ENCODE measurements at regions not wholly inside any gene's neighbourhood (a gene's known extent, or its start where the extent isn't known, plus 50 kb on each side); places are given as distances from the start of the nearest gene placed in this dataset.

DNA sequence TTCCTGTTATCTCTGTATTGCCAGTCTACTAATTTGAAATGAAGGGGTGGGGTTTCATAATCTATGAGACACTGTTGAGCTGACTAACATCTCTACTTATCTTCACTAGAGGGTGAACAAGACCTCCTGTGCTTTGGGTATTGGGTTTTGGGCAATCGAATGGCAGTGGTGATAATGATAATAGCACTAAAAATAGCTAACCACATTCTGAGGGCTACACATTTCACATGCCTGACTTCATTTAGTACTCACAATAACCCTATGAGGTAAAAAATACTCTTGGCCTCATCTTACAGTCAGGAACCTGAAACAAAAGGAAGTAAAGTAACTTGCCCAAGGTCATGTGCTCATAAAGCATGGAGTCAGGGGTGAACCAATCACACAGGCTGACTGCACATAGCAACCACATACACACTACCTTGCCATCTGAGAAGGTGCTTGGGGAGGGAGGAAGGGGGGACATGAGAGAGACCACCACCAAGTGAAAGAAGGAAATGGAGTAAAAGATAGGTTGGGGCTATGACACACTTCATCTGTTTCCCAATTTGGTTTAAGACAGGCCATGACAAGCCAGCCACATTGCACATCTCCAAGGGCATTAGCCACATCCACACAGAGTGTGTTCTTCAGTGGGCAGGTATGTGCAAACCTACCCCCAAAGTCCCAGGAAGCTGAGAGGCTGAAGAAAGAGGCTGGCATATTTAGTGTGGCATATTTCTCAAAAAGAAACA, 387.6 kb upstream of the DDI1 start:
- peaks cover 5% of the 10 kb centered on the region for H3K9me3 ChIP-seq (ENCODE audit: insufficient read depth, low read length, severe bottlenecking)
- no peak overlapping the region for H3K9ac ChIP-seq (ENCODE audit: low read depth, low read length)
- DNase-seq (no peak), ATAC-seq (ENCODE audit: insufficient read depth, low read depth) (no peak)
- TF ChIP-seq, protein P1, sequence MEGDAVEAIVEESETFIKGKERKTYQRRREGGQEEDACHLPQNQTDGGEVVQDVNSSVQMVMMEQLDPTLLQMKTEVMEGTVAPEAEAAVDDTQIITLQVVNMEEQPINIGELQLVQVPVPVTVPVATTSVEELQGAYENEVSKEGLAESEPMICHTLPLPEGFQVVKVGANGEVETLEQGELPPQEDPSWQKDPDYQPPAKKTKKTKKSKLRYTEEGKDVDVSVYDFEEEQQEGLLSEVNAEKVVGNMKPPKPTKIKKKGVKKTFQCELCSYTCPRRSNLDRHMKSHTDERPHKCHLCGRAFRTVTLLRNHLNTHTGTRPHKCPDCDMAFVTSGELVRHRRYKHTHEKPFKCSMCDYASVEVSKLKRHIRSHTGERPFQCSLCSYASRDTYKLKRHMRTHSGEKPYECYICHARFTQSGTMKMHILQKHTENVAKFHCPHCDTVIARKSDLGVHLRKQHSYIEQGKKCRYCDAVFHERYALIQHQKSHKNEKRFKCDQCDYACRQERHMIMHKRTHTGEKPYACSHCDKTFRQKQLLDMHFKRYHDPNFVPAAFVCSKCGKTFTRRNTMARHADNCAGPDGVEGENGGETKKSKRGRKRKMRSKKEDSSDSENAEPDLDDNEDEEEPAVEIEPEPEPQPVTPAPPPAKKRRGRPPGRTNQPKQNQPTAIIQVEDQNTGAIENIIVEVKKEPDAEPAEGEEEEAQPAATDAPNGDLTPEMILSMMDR (IDR thresholded peaks at IDR 0.05; ENCODE audit: borderline replicate concordance, extremely low read depth, low read length, poor library complexity, severe bottlenecking), result no peak
- TF ChIP-seq EZH2 (IDR thresholded peaks at IDR 0.05; ENCODE audit: borderline replicate concordance, low read depth, low read length, severe bottlenecking), result no peak
- no peak overlapping the region for H3K27ac ChIP-seq (ENCODE audit: low read length)
- H3K4me2 ChIP-seq (ENCODE audit: insufficient read depth, low read length), result no peak overlapping the region
- H4K20me1 ChIP-seq (ENCODE audit: insufficient read depth, low read length), result no peaks in the 10 kb centered on the region
- H3K79me2 ChIP-seq (ENCODE audit: insufficient read depth, low read length), result no peaks in the 10 kb centered on the region
- H3K4me3 ChIP-seq (ENCODE audit: low read depth in 1 of 2, low read length in 2 of 2), result no peak overlapping the region
- H2AFZ ChIP-seq (ENCODE audit: low read depth, low read length), result no peak overlapping the region
- no peaks in the 10 kb centered on the region for H3K36me3 ChIP-seq (ENCODE audit: insufficient read depth, low read length)
- H3K27me3 ChIP-seq (ENCODE audit: insufficient read depth, low read length, poor library complexity), result no peaks in the 10 kb centered on the region
- H3K4me1 ChIP-seq (ENCODE audit: insufficient read depth, low read length), result no peaks in the 10 kb centered on the region

DNA sequence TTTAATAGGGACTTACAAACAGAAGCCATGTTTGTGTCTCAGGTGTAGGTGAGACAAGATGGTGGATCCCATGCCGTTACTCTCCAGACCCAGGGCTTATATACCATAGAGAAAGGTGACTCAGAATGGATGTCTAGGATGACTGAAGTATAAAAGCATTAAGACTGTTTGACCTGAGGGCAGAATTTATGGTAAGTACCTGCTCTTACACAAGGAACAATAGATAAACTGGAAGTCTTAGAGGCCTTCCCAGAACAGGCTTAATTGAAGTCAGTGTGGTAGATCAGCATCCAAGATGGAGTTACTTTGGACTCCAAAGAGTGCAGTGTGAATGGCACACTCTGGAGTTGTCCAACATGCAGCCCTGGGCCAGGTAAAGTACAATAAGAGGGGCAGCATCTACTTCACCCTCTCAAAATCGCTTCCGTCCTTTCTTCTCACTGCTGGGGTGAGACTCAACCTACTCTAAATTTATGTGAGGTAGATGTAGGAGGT, 387.0 kb upstream of the DDI1 start:
- no peak for TF ChIP-seq EZH2 (IDR thresholded peaks at IDR 0.05; ENCODE audit: borderline replicate concordance, low read depth, low read length, severe bottlenecking)
- TF ChIP-seq, protein P1 (IDR thresholded peaks at IDR 0.05; ENCODE audit: borderline replicate concordance, extremely low read depth, low read length, poor library complexity, severe bottlenecking), result no peak
- Histone ChIP-seq H3K4me1 (ENCODE audit: insufficient read depth, low read length) (no peaks in the 10 kb centered on the region), H2AFZ (ENCODE audit: low read depth, low read length) (no peak overlapping the region), H3K36me3 (ENCODE audit: insufficient read depth, low read length) (no peaks in the 10 kb centered on the region), H3K4me2 (ENCODE audit: insufficient read depth, low read length) (no peak overlapping the region), H3K4me3 (ENCODE audit: low read depth in 1 of 2, low read length in 2 of 2) (no peak overlapping the region), H3K79me2 (ENCODE audit: insufficient read depth, low read length) (no peaks in the 10 kb centered on the region), H3K9ac (ENCODE audit: low read depth, low read length) (no peak overlapping the region), H3K27me3 (ENCODE audit: insufficient read depth, low read length, poor library complexity) (no peaks in the 10 kb centered on the region), H4K20me1 (ENCODE audit: insufficient read depth, low read length) (no peaks in the 10 kb centered on the region), H3K9me3 (ENCODE audit: insufficient read depth, low read length, severe bottlenecking) (peaks cover 5% of the 10 kb centered on the region), H3K27ac (ENCODE audit: low read length) (no peak overlapping the region)
- DNase-seq (no peak), ATAC-seq (ENCODE audit: insufficient read depth, low read depth) (no peak)

DNA sequence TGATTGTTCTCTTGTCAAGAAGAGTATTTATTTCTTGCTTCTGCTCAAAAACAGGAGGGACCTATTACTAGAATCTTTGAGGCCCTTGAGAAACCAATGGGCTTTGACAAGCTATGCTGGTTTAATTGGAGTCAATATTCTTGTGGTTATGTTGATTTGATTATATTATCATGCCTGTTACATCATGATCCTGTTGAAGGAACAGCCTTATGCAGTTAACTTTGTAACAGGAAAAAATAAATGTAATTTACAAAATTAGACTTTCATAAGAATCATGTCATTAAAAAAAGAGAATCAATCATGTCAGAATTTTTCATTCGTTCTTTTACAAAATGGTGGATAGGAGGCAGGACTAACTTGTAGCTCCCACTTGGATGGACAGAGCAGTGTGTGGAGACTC, 386.1 kb upstream of the DDI1 start:
- Histone ChIP-seq H3K27ac (ENCODE audit: low read length) (no peak overlapping the region), H3K27me3 (ENCODE audit: insufficient read depth, low read length, poor library complexity) (no peaks in the 10 kb centered on the region), H3K4me3 (ENCODE audit: low read depth in 1 of 2, low read length in 2 of 2) (no peak overlapping the region), H2AFZ (ENCODE audit: low read depth, low read length) (no peak overlapping the region), H3K4me1 (ENCODE audit: insufficient read depth, low read length) (no peaks in the 10 kb centered on the region), H3K4me2 (ENCODE audit: insufficient read depth, low read length) (no peak overlapping the region), H3K79me2 (ENCODE audit: insufficient read depth, low read length) (no peaks in the 10 kb centered on the region), H3K9ac (ENCODE audit: low read depth, low read length) (no peak overlapping the region), H3K9me3 (ENCODE audit: insufficient read depth, low read length, severe bottlenecking) (peaks cover 5% of the 10 kb centered on the region), H4K20me1 (ENCODE audit: insufficient read depth, low read length) (no peaks in the 10 kb centered on the region), H3K36me3 (ENCODE audit: insufficient read depth, low read length) (no peaks in the 10 kb centered on the region)
- TF ChIP-seq, protein P1 (IDR thresholded peaks at IDR 0.05; ENCODE audit: borderline replicate concordance, extremely low read depth, low read length, poor library complexity, severe bottlenecking), result no peak
- TF ChIP-seq EZH2 (IDR thresholded peaks at IDR 0.05; ENCODE audit: borderline replicate concordance, low read depth, low read length, severe bottlenecking), result no peak
- DNase-seq, result no peak
- no peak for ATAC-seq (ENCODE audit: insufficient read depth, low read depth)

Data from DND-41 (cell line).